Activated naive CD8-positive, alpha-beta T cell (primary cell): ENCODE measurements at regions not wholly inside any gene's neighbourhood (a gene's known extent, or its start where the extent isn't known, plus 50 kb on each side); places are given as distances from the start of the nearest gene placed in this dataset.

Experiments used
- H3K27ac Mint-ChIP-seq: one replicate; pipeline ENCODE4 v1.8.0; 2021; ENCODE audit warnings: mixed read lengths
- H3K27me3 Mint-ChIP-seq: one replicate; pipeline ENCODE4 v1.8.0; 2021; ENCODE audit warnings: mixed read lengths
- H3K36me3 Mint-ChIP-seq: one replicate; pipeline ENCODE4 v1.8.0; 2021; ENCODE audit warnings: mixed read lengths
- H3K4me1 Mint-ChIP-seq: one replicate; pipeline ENCODE4 v1.8.0; 2021; ENCODE audit warnings: low read depth, mixed read lengths
- H3K4me3 Mint-ChIP-seq: one replicate; pipeline ENCODE4 v1.8.0; 2021; ENCODE audit warnings: mild to moderate bottlenecking, mixed read lengths
- H3K9me3 Mint-ChIP-seq: one replicate; pipeline ENCODE4 v1.8.0; 2021; ENCODE audit warnings: low read depth, mixed read lengths

DNA sequence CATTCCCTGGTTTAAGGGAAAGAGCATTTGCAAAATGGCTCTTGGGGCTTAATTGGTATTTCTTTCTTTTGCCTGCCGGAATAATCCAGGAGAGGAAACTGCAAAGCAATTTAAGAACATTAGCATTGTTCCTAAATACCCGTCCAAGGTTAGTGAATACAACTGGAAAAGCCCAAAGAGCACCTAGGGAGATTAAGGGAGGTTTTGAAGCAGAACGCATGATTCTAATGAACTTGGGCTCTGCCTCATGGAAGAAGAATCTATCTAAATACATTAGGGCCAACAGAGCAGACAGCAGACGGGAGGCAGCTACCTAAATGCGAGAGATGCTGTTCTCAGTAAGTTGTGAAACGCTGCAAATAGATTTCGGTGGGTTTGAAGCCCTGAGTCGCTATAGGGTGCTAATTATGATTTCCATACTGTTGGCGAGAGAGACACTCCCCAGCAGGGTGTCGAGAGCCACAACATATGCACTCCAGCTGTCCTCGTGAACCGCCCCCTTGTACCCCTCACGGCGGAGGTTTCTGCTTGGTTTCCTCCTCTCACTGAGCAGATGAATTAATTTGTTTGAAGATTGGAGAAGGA lies 326.7 kb upstream of the CAMK1G start:
- no peaks in the 10 kb centered on the region for H3K36me3 Mint-ChIP-seq
- no peaks in the 10 kb centered on the region for H3K4me1 Mint-ChIP-seq
- no peak overlapping the region for H3K27ac Mint-ChIP-seq
- peaks cover 8% of the 10 kb centered on the region for H3K9me3 Mint-ChIP-seq
- no peak overlapping the region for H3K4me3 Mint-ChIP-seq
- peaks cover 2% of the 10 kb centered on the region for H3K27me3 Mint-ChIP-seq

DNA sequence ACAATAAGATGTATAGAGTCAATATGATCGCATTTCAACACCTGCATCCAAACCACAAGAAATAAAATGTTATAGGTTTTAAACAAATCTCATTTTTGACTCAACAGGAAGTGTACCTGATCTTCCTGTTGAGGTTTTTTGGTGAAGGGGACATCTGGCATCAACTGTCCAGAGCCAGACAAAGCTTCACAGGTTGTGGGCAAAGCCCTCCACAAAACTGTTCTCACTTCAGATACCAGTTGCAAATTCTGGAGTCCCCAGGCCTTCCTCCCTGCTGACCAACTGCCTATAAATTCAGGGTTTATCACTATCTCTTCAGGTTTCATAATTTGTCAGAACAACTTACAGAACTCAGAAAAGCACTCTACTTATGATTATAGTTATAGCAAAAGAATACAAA lies 326.1 kb upstream of the CAMK1G start:
- no peak overlapping the region for H3K27ac Mint-ChIP-seq
- peaks cover 2% of the 10 kb centered on the region for H3K27me3 Mint-ChIP-seq
- no peaks in the 10 kb centered on the region for H3K36me3 Mint-ChIP-seq
- H3K4me1 Mint-ChIP-seq, result no peaks in the 10 kb centered on the region
- H3K9me3 Mint-ChIP-seq, result peaks cover 8% of the 10 kb centered on the region
- no peak overlapping the region for H3K4me3 Mint-ChIP-seq

GRCh38 chr1:209260136-209260535 lies 323.4 kb upstream of the CAMK1G start:
- Mint-ChIP-seq H3K9me3 (peaks cover 8% of the 10 kb centered on the region), H3K4me3 (no peak overlapping the region), H3K27me3 (no peaks in the 10 kb centered on the region), H3K4me1 (no peaks in the 10 kb centered on the region), H3K36me3 (no peaks in the 10 kb centered on the region), H3K27ac (no peak overlapping the region)

GRCh38 chr1:209262631-209263030 lies 320.9 kb upstream of the CAMK1G start:
- no peak overlapping the region for H3K27ac Mint-ChIP-seq
- H3K27me3 Mint-ChIP-seq, result no peaks in the 10 kb centered on the region
- H3K4me3 Mint-ChIP-seq, result no peak overlapping the region
- no peaks in the 10 kb centered on the region for H3K4me1 Mint-ChIP-seq
- H3K9me3 Mint-ChIP-seq, result peaks cover 8% of the 10 kb centered on the region
- no peaks in the 10 kb centered on the region for H3K36me3 Mint-ChIP-seq

GRCh38 chr1:209265301-209265700 lies 318.2 kb upstream of the CAMK1G start:
- H3K4me1 Mint-ChIP-seq, result no peaks in the 10 kb centered on the region
- H3K9me3 Mint-ChIP-seq, result no peaks in the 10 kb centered on the region
- H3K36me3 Mint-ChIP-seq, result no peaks in the 10 kb centered on the region
- H3K4me3 Mint-ChIP-seq, result no peak overlapping the region
- H3K27me3 Mint-ChIP-seq, result no peaks in the 10 kb centered on the region
- H3K27ac Mint-ChIP-seq, result no peak overlapping the region

GRCh38 chr1:209266590-209267205 lies 316.8 kb upstream of the CAMK1G start:
- no peak overlapping the region for H3K4me3 Mint-ChIP-seq
- H3K27ac Mint-ChIP-seq, result no peak overlapping the region
- H3K36me3 Mint-ChIP-seq, result no peaks in the 10 kb centered on the region
- no peaks in the 10 kb centered on the region for H3K9me3 Mint-ChIP-seq
- H3K27me3 Mint-ChIP-seq, result no peaks in the 10 kb centered on the region
- no peaks in the 10 kb centered on the region for H3K4me1 Mint-ChIP-seq

DNA sequence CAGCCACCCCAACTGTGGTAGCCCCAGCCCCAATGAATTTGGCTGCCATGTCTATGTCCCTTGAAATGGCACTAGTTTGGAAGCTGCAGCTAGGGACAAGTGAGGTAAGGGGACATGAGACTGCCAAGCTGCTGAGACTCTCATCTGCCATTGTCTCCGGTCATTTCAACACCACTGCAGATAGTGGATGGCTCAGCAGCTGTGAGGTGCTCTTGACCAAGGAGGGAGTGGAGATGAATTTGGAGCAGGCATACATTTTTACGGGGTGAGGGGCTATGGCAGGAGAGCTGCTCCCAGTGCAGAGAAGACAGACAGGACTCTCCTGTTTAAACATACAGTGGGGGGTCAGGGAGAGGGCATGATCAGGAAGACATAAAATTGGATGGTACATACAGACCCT lies 315.5 kb upstream of the CAMK1G start:
- Mint-ChIP-seq H3K4me3 (no peak overlapping the region), H3K4me1 (no peaks in the 10 kb centered on the region), H3K36me3 (no peaks in the 10 kb centered on the region), H3K9me3 (no peaks in the 10 kb centered on the region), H3K27me3 (no peaks in the 10 kb centered on the region), H3K27ac (no peak overlapping the region)

GRCh38 chr1:209268479-209268878 lies 315.0 kb upstream of the CAMK1G start:
- no peaks in the 10 kb centered on the region for H3K4me1 Mint-ChIP-seq
- H3K27me3 Mint-ChIP-seq, result peaks cover 3% of the 10 kb centered on the region
- no peaks in the 10 kb centered on the region for H3K36me3 Mint-ChIP-seq
- H3K4me3 Mint-ChIP-seq, result no peak overlapping the region
- H3K9me3 Mint-ChIP-seq, result no peaks in the 10 kb centered on the region
- no peak overlapping the region for H3K27ac Mint-ChIP-seq

DNA sequence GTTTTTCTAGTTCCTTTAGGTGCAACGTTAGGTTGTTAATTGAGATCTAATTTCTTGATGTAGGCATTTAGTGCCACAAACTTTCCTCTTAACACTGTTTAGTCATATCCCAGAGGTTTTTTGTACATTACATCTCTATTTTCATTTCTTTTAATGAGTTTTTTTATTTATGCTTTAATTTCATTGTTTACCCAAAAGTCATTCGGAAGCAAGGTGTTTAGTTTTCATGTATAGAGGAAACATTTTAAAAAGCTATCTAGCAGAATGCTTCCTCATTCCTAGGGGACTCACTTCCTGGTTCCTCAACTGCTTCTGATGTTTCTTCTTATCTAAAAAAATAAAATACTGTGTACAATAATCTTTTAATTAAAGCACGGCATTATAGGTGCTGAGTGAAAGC lies 307.2 kb upstream of the CAMK1G start:
- H3K4me1 Mint-ChIP-seq, result no peaks in the 10 kb centered on the region
- H3K4me3 Mint-ChIP-seq, result no peak overlapping the region
- H3K9me3 Mint-ChIP-seq, result peaks cover 8% of the 10 kb centered on the region
- H3K36me3 Mint-ChIP-seq, result no peaks in the 10 kb centered on the region
- H3K27me3 Mint-ChIP-seq, result peaks cover 18% of the 10 kb centered on the region
- no peak overlapping the region for H3K27ac Mint-ChIP-seq

DNA sequence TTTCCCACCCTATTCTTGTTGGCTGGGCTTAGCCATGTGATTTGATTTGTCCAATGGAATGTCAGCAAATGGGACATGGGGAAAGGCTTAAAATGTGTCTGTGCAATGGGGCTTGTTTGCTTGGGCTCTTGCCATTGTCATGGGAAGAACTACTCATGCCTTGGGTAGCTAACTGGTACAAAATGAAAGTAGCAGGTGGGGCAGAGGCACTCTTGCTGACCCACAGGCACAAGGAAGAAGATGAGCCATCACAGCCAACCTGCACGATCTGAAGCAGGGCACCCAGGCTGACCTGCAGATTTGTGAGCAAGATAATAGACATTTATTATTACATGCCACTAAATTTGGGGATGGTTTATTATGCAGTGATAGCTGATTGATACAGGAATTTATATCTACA lies 305.9 kb upstream of the CAMK1G start:
- Mint-ChIP-seq H3K4me3 (no peak overlapping the region), H3K27me3 (peaks cover 18% of the 10 kb centered on the region), H3K4me1 (no peaks in the 10 kb centered on the region), H3K36me3 (no peaks in the 10 kb centered on the region), H3K27ac (no peak overlapping the region), H3K9me3 (peaks cover 8% of the 10 kb centered on the region)

DNA sequence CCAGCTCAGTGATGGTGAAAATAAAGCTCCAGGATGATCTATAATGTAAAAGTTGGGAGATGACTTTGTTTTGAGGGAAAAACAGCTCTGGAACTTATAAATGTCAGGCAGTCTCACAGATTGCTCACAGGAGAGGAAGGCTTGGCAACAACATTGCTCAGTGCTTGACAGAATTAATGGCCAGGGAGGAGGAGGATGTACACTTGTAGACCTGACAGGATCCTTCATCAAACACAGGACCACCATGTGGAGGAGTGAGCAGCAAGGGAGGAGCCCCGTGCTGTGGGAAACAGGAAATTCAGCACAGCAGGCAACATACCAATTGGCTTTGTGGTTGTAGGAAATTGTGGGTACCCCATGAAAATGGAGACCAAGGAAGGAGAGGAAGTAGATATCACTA lies 291.8 kb upstream of the CAMK1G start:
- no peak overlapping the region for H3K4me3 Mint-ChIP-seq
- H3K4me1 Mint-ChIP-seq, result no peaks in the 10 kb centered on the region
- no peak overlapping the region for H3K27ac Mint-ChIP-seq
- H3K9me3 Mint-ChIP-seq, result no peaks in the 10 kb centered on the region
- peaks cover 2% of the 10 kb centered on the region for H3K27me3 Mint-ChIP-seq
- H3K36me3 Mint-ChIP-seq, result no peaks in the 10 kb centered on the region

DNA sequence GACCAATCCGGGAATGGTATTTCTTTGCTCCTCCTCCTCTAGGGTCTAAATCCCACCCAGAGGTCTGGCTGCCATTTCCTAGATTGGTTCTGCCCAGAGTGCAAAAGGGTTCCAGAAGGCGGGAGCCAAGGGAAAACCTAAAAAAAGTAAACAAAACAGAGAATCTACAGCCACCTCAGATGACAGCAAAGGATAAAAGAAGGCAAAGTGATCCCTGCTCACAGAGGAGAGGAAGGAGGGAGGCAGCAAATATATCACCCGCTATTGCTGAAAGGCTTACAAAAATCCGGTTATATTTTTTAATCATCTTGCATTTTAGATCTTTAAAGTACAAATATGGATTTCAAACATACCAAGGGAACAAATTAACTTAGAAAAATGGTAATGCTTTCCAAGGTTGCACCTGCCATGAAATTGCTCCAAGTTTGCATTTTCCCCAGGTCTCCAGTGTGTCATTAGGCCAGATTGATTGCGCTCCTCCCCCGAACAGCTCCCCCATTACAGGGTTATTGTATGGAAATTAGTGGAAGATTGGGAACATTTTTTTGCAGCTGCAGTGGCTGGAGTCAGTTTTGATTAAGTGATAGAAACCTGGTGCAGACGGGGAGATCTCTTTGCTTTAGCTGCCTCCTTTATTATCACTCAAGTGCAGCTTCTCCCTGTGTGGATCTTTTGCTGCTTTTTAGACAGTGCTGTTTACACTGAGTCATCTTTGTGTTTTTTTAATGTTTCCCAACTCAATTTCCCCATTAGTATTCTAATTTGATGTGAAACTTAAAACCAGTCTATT lies 280.5 kb upstream of the CAMK1G start:
- H3K9me3 Mint-ChIP-seq, result no peaks in the 10 kb centered on the region
- H3K36me3 Mint-ChIP-seq, result no peaks in the 10 kb centered on the region
- H3K4me3 Mint-ChIP-seq, result no peak overlapping the region
- H3K27ac Mint-ChIP-seq, result no peak overlapping the region
- H3K27me3 Mint-ChIP-seq, result peaks cover 12% of the 10 kb centered on the region
- H3K4me1 Mint-ChIP-seq, result no peaks in the 10 kb centered on the region

- H3K4me3 Mint-ChIP-seq, result no peak overlapping the region
These were observed 279.3 kb upstream of the CAMK1G start for GRCh38 chr1:209304166-209304565.

GRCh38 chr1:209305221-209305954 lies 278.1 kb upstream of the CAMK1G start:
- Mint-ChIP-seq H3K36me3 (no peaks in the 10 kb centered on the region), H3K4me1 (no peaks in the 10 kb centered on the region), H3K27me3 (peaks cover 13% of the 10 kb centered on the region), H3K9me3 (no peaks in the 10 kb centered on the region), H3K27ac (no peak overlapping the region), H3K4me3 (no peak overlapping the region)

More at GRCh38 chr1:209304166-209304565, 279.3 kb upstream of the CAMK1G start:
- Mint-ChIP-seq H3K27ac (no peak overlapping the region), H3K27me3 (peaks cover 13% of the 10 kb centered on the region), H3K9me3 (no peaks in the 10 kb centered on the region), H3K4me1 (no peaks in the 10 kb centered on the region), H3K36me3 (no peaks in the 10 kb centered on the region)

GRCh38 chr1:209307846-209308245 lies 275.7 kb upstream of the CAMK1G start:
- Mint-ChIP-seq H3K9me3 (no peaks in the 10 kb centered on the region), H3K27ac (no peak overlapping the region), H3K4me1 (no peaks in the 10 kb centered on the region), H3K27me3 (peaks cover 18% of the 10 kb centered on the region), H3K36me3 (no peaks in the 10 kb centered on the region), H3K4me3 (no peak overlapping the region)
